ENCODE measurements at regions not wholly inside any gene's neighbourhood (a gene's known extent, or its start where the extent isn't known, plus 50 kb on each side); places are given as distances from the start of the nearest gene placed in this dataset.

DNA sequence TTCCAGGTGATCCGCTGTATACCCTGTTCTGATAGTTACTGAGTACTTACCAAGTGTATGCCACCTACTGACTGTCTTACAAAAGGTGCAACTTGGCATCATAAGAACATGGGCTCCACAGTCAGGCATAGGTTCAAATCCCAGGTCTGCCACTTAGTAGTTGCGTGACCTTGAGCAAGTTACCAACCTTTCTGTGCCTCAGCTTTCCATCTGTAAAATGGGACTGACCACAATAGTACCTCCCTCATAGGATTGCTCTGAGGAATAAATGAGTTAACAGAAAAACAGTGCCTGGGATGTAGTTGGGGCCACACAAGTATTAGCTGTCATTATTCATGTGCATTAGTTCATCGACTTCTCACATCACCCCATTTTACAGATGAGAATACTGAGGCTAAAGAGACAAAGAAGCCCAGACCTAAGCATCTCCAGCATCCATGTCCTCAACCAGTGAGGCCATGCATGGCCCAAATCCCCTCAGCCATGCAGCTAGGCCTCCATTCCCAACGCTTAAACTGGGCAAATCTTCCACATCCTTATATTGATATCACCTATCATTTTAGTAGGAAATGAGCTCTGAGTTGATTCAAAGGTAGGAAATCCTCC is 51.3 kb upstream of the UBE2L5 start:
- peak overlapping the region; percentile 88 for H3K4me2 ChIP-seq

DNA sequence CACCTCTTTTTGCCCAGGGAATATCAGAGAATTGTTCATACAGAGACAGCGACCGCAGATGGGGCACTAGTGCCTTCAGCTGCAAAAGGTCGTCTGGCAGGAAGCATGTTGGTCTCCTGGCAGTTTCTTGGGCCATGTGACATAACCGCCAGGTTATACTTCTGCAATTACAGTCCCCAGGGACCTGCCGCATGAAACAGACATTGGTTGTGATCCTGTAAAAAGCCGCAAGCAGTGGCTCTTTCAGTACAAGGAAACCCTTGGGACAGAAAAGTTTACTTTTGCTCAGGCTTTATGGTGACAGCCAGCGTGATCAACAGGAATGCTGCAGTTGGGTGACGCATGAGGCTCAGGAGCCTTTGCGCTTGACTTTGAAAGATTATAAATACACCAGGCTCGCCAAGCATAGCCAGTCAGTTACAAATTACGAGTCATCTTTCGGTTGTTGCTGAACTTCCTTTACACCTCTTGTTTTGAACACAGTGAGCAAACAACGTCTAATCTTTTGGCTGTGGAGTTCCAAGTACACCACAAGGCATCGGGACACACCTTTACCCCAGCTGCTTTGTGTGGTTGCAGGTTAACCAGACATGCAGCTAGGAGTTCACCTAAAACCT is 50.5 kb upstream of the UBE2L5 start:
- peak overlapping the region; percentile 95 for H3K27ac ChIP-seq
- no peaks in the 10 kb centered on the region for H3K27me3 ChIP-seq
- no peaks in the 10 kb centered on the region for H3K9me3 ChIP-seq
- H3K9ac ChIP-seq: peak overlapping the region; percentile 83
- H4K20me1 ChIP-seq: no peaks in the 10 kb centered on the region
- peak; percentile 93 for TF ChIP-seq Cebpa-rat (IDR thresholded peaks at IDR 0.05)
- peaks cover 96% of the 10 kb centered on the region for H3K4me1 ChIP-seq
- H3K4me3 ChIP-seq: peak overlapping the region; percentile 67
- peaks cover 46% of the 10 kb centered on the region for H3K36me3 ChIP-seq
- peak overlapping the region; percentile 94 for H3K4me2 ChIP-seq

More for the DNA sequence above, 51.3 kb upstream of the UBE2L5 start:
- Histone ChIP-seq H3K27ac (peak overlapping the region; percentile 89), H3K27me3 (no peaks in the 10 kb centered on the region), H3K36me3 (peaks cover 53% of the 10 kb centered on the region), H4K20me1 (no peaks in the 10 kb centered on the region), H3K4me3 (peak overlapping the region; percentile 48; the same call in 1 of the 2 replicates), H3K9ac (peak overlapping the region; percentile 54; the same call in 1 of the 2 replicates), H3K4me1 (peaks cover 96% of the 10 kb centered on the region), H3K9me3 (no peaks in the 10 kb centered on the region)
- no peak for TF ChIP-seq Cebpa-rat (IDR thresholded peaks at IDR 0.05)
